A549 (cell line): ENCODE measurements at regions not wholly inside any gene's neighbourhood (a gene's known extent, or its start where the extent isn't known, plus 50 kb on each side); places are given as distances from the start of the nearest gene placed in this dataset.

Experiments used
- POLR2A ChIP-seq: IDR thresholded peaks from 2 replicates; pipeline ENCODE4 v1.6.1; 2012; ENCODE audit warnings: mild to moderate bottlenecking, low read length
- TF ChIP-seq, protein P1 (sequence below): fragments of >200 bp; sonication (Bioruptor Twin); formaldehyde crosslinking; IDR thresholded peaks from 3 replicates; pipeline ENCODE4 v1.5.1; 2016

DNA sequence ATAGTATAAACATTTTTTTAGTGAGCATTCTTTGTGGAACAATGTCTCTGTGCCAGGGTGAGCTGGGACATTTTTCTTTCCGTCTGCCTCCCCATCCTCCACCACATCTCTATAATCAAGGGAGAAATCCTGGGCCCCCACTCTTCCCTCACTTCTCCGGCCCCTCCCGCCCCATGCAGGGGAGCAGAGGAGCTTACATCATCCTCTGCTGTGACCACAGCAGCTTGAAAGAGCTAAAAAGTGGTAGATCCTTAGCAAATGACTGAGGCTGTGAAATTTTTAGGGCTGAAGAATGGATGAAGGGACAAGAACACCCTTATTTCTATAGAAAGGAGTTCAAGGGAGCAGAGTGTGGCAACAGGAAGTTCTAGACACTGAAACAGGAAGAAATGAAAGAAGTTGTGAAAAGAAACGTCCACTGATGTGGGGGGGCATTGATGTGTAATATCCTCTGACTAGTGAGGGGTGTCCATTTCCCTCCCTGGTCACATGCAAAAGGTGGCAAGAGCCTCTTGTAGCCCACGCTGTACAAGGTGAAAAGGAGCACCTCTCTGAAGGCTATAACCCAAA, 380.3 kb upstream of the JARID2 start:
- TF ChIP-seq, protein P1, sequence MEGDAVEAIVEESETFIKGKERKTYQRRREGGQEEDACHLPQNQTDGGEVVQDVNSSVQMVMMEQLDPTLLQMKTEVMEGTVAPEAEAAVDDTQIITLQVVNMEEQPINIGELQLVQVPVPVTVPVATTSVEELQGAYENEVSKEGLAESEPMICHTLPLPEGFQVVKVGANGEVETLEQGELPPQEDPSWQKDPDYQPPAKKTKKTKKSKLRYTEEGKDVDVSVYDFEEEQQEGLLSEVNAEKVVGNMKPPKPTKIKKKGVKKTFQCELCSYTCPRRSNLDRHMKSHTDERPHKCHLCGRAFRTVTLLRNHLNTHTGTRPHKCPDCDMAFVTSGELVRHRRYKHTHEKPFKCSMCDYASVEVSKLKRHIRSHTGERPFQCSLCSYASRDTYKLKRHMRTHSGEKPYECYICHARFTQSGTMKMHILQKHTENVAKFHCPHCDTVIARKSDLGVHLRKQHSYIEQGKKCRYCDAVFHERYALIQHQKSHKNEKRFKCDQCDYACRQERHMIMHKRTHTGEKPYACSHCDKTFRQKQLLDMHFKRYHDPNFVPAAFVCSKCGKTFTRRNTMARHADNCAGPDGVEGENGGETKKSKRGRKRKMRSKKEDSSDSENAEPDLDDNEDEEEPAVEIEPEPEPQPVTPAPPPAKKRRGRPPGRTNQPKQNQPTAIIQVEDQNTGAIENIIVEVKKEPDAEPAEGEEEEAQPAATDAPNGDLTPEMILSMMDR = no peak
- no peak for TF ChIP-seq POLR2A
